ENCODE measurements at regions not wholly inside any gene's neighbourhood (a gene's known extent, or its start where the extent isn't known, plus 50 kb on each side); places are given as distances from the start of the nearest gene placed in this dataset.

- no peaks in the 10 kb centered on the region for H3K36me3 ChIP-seq (ENCODE audit: control insufficient read depth, insufficient read depth, low read length)
- H3K4me3 ChIP-seq (ENCODE audit: low read depth, low read length): no peak overlapping the region
- no peaks in the 10 kb centered on the region for H3K27me3 ChIP-seq (ENCODE audit: control insufficient read depth, insufficient read depth, low read length)
- no peak overlapping the region for H3K9ac ChIP-seq (ENCODE audit: low read length)
- peaks cover 4% of the 10 kb centered on the region; the same call in 1 of the 2 replicates for H3K4me1 ChIP-seq (ENCODE audit: control insufficient read depth, insufficient read depth, low read length)
- no peak overlapping the region for H3K27ac ChIP-seq (ENCODE audit: low read depth, low read length)
- H3K9me3 ChIP-seq (ENCODE audit: control insufficient read depth, insufficient read depth, low read depth, low read length): no peaks in the 10 kb centered on the region
Observed at GRCh38 chr5:101159006-101159405, 255.9 kb upstream of the ST8SIA4 start.

GRCh38 chr5:101153526-101153925 lies 250.4 kb upstream of the ST8SIA4 start:
- Histone ChIP-seq H3K4me1 (ENCODE audit: control insufficient read depth, insufficient read depth, low read length) (no peaks in the 10 kb centered on the region), H3K9me3 (ENCODE audit: control insufficient read depth, insufficient read depth, low read depth, low read length) (no peaks in the 10 kb centered on the region), H3K27me3 (ENCODE audit: control insufficient read depth, insufficient read depth, low read length) (no peaks in the 10 kb centered on the region), H3K27ac (ENCODE audit: low read depth, low read length) (no peak overlapping the region), H3K4me3 (ENCODE audit: low read depth, low read length) (no peak overlapping the region), H3K9ac (ENCODE audit: low read length) (no peak overlapping the region), H3K36me3 (ENCODE audit: control insufficient read depth, insufficient read depth, low read length) (no peaks in the 10 kb centered on the region)

GRCh38 chr5:101143526-101143925 lies 240.4 kb upstream of the ST8SIA4 start:
- Histone ChIP-seq H3K27ac (ENCODE audit: low read depth, low read length) (no peak overlapping the region), H3K9ac (ENCODE audit: low read length) (no peak overlapping the region), H3K27me3 (ENCODE audit: control insufficient read depth, insufficient read depth, low read length) (no peaks in the 10 kb centered on the region), H3K4me3 (ENCODE audit: low read depth, low read length) (no peak overlapping the region), H3K9me3 (ENCODE audit: control insufficient read depth, insufficient read depth, low read depth, low read length) (no peaks in the 10 kb centered on the region), H3K4me1 (ENCODE audit: control insufficient read depth, insufficient read depth, low read length) (no peaks in the 10 kb centered on the region), H3K36me3 (ENCODE audit: control insufficient read depth, insufficient read depth, low read length) (no peaks in the 10 kb centered on the region)

- H3K4me1 ChIP-seq (ENCODE audit: control insufficient read depth, insufficient read depth, low read length): no peaks in the 10 kb centered on the region
- no peak overlapping the region for H3K27ac ChIP-seq (ENCODE audit: low read depth, low read length)
- H3K9ac ChIP-seq (ENCODE audit: low read length): no peak overlapping the region
- H3K9me3 ChIP-seq (ENCODE audit: control insufficient read depth, insufficient read depth, low read depth, low read length): no peaks in the 10 kb centered on the region
- H3K4me3 ChIP-seq (ENCODE audit: low read depth, low read length): no peak overlapping the region
- H3K27me3 ChIP-seq (ENCODE audit: control insufficient read depth, insufficient read depth, low read length): no peaks in the 10 kb centered on the region
- no peaks in the 10 kb centered on the region for H3K36me3 ChIP-seq (ENCODE audit: control insufficient read depth, insufficient read depth, low read length)
Observed at GRCh38 chr5:101142102-101142501, 239.0 kb upstream of the ST8SIA4 start.

GRCh38 chr5:101136454-101136853 lies 233.4 kb upstream of the ST8SIA4 start:
- Histone ChIP-seq H3K9me3 (ENCODE audit: control insufficient read depth, insufficient read depth, low read depth, low read length) (no peaks in the 10 kb centered on the region), H3K27me3 (ENCODE audit: control insufficient read depth, insufficient read depth, low read length) (no peaks in the 10 kb centered on the region), H3K4me1 (ENCODE audit: control insufficient read depth, insufficient read depth, low read length) (no peaks in the 10 kb centered on the region), H3K36me3 (ENCODE audit: control insufficient read depth, insufficient read depth, low read length) (no peaks in the 10 kb centered on the region), H3K4me3 (ENCODE audit: low read depth, low read length) (no peak overlapping the region), H3K9ac (ENCODE audit: low read length) (no peak overlapping the region), H3K27ac (ENCODE audit: low read depth, low read length) (no peak overlapping the region)

- Histone ChIP-seq H3K27ac (ENCODE audit: low read depth, low read length) (no peak overlapping the region), H3K36me3 (ENCODE audit: control insufficient read depth, insufficient read depth, low read length) (no peaks in the 10 kb centered on the region), H3K9me3 (ENCODE audit: control insufficient read depth, insufficient read depth, low read depth, low read length) (no peaks in the 10 kb centered on the region), H3K4me1 (ENCODE audit: control insufficient read depth, insufficient read depth, low read length) (no peaks in the 10 kb centered on the region), H3K4me3 (ENCODE audit: low read depth, low read length) (no peak overlapping the region), H3K9ac (ENCODE audit: low read length) (no peak overlapping the region), H3K27me3 (ENCODE audit: control insufficient read depth, insufficient read depth, low read length) (no peaks in the 10 kb centered on the region)
Observed at GRCh38 chr5:101123363-101123762, 220.3 kb upstream of the ST8SIA4 start.

GRCh38 chr5:101112645-101113044 lies 209.6 kb upstream of the ST8SIA4 start:
- no peak overlapping the region for H3K27ac ChIP-seq (ENCODE audit: low read depth, low read length)
- H3K27me3 ChIP-seq (ENCODE audit: control insufficient read depth, insufficient read depth, low read length): no peaks in the 10 kb centered on the region
- no peaks in the 10 kb centered on the region for H3K4me1 ChIP-seq (ENCODE audit: control insufficient read depth, insufficient read depth, low read length)
- H3K36me3 ChIP-seq (ENCODE audit: control insufficient read depth, insufficient read depth, low read length): no peaks in the 10 kb centered on the region
- H3K9ac ChIP-seq (ENCODE audit: low read length): no peak overlapping the region
- no peak overlapping the region for H3K4me3 ChIP-seq (ENCODE audit: low read depth, low read length)
- no peaks in the 10 kb centered on the region for H3K9me3 ChIP-seq (ENCODE audit: control insufficient read depth, insufficient read depth, low read depth, low read length)

GRCh38 chr5:101103874-101104273 lies 200.8 kb upstream of the ST8SIA4 start:
- no peak overlapping the region for H3K4me3 ChIP-seq (ENCODE audit: low read depth, low read length)
- no peaks in the 10 kb centered on the region for H3K9me3 ChIP-seq (ENCODE audit: control insufficient read depth, insufficient read depth, low read depth, low read length)
- no peak overlapping the region for H3K27ac ChIP-seq (ENCODE audit: low read depth, low read length)
- no peak overlapping the region for H3K9ac ChIP-seq (ENCODE audit: low read length)
- H3K27me3 ChIP-seq (ENCODE audit: control insufficient read depth, insufficient read depth, low read length): no peaks in the 10 kb centered on the region
- H3K36me3 ChIP-seq (ENCODE audit: control insufficient read depth, insufficient read depth, low read length): no peaks in the 10 kb centered on the region
- H3K4me1 ChIP-seq (ENCODE audit: control insufficient read depth, insufficient read depth, low read length): no peaks in the 10 kb centered on the region

GRCh38 chr5:101102506-101102905 lies 199.4 kb upstream of the ST8SIA4 start:
- Histone ChIP-seq H3K27me3 (ENCODE audit: control insufficient read depth, insufficient read depth, low read length) (no peaks in the 10 kb centered on the region), H3K4me3 (ENCODE audit: low read depth, low read length) (no peak overlapping the region), H3K27ac (ENCODE audit: low read depth, low read length) (no peak overlapping the region), H3K36me3 (ENCODE audit: control insufficient read depth, insufficient read depth, low read length) (no peaks in the 10 kb centered on the region), H3K4me1 (ENCODE audit: control insufficient read depth, insufficient read depth, low read length) (no peaks in the 10 kb centered on the region), H3K9me3 (ENCODE audit: control insufficient read depth, insufficient read depth, low read depth, low read length) (no peaks in the 10 kb centered on the region), H3K9ac (ENCODE audit: low read length) (no peak overlapping the region)

GRCh38 chr5:101091902-101092301 lies 188.8 kb upstream of the ST8SIA4 start:
- Histone ChIP-seq H3K9ac (ENCODE audit: low read length) (no peak overlapping the region), H3K4me1 (ENCODE audit: control insufficient read depth, insufficient read depth, low read length) (peaks cover 5% of the 10 kb centered on the region; the same call in 1 of the 2 replicates), H3K4me3 (ENCODE audit: low read depth, low read length) (no peak overlapping the region), H3K9me3 (ENCODE audit: control insufficient read depth, insufficient read depth, low read depth, low read length) (no peaks in the 10 kb centered on the region), H3K27ac (ENCODE audit: low read depth, low read length) (no peak overlapping the region), H3K27me3 (ENCODE audit: control insufficient read depth, insufficient read depth, low read length) (no peaks in the 10 kb centered on the region), H3K36me3 (ENCODE audit: control insufficient read depth, insufficient read depth, low read length) (no peaks in the 10 kb centered on the region)

GRCh38 chr5:101084353-101084752 lies 181.3 kb upstream of the ST8SIA4 start:
- Histone ChIP-seq H3K4me1 (ENCODE audit: control insufficient read depth, insufficient read depth, low read length) (no peaks in the 10 kb centered on the region), H3K27ac (ENCODE audit: low read depth, low read length) (no peak overlapping the region), H3K9me3 (ENCODE audit: control insufficient read depth, insufficient read depth, low read depth, low read length) (no peaks in the 10 kb centered on the region), H3K27me3 (ENCODE audit: control insufficient read depth, insufficient read depth, low read length) (no peaks in the 10 kb centered on the region), H3K36me3 (ENCODE audit: control insufficient read depth, insufficient read depth, low read length) (no peaks in the 10 kb centered on the region), H3K9ac (ENCODE audit: low read length) (no peak overlapping the region), H3K4me3 (ENCODE audit: low read depth, low read length) (no peak overlapping the region)

Measured in HUES6 (cell line).